Large intestine (tissue), 3 donors: ENCODE measurements at regions not wholly inside any gene's neighbourhood (a gene's known extent, or its start where the extent isn't known, plus 50 kb on each side); places are given as distances from the start of the nearest gene placed in this dataset.

Experiments used
- DNase-seq, 2 donors: peaks; one replicate each; pipeline versions ENCODE4 v3.0.0 to v3.0.0-alpha.2; 2013
- H3K27ac ChIP-seq: one replicate; pipeline ENCODE4 v1.5.1; 2013; ENCODE audit warnings: low read length
- H3K27me3 ChIP-seq: 2 replicates; pipeline ENCODE4 v1.6.1; 2013; ENCODE audit warnings: low read length; ENCODE audit not compliant: control insufficient read depth, insufficient read depth
- H3K36me3 ChIP-seq: 2 replicates; pipeline ENCODE4 v1.6.1; 2013; ENCODE audit warnings: low read length; ENCODE audit not compliant: control insufficient read depth, insufficient read depth
- H3K4me1 ChIP-seq: one replicate; pipeline ENCODE4 v1.6.1; 2013; ENCODE audit warnings: low read length; ENCODE audit not compliant: control insufficient read depth, insufficient read depth
- H3K4me3 ChIP-seq: one replicate; pipeline ENCODE4 v1.5.1; 2013; ENCODE audit warnings: low read length
- H3K9me3 ChIP-seq: one replicate; pipeline ENCODE4 v1.6.1; 2013; ENCODE audit warnings: mild to moderate bottlenecking, low read depth, low read length, moderate library complexity; ENCODE audit not compliant: control insufficient read depth
- WGBS: methylation state at CpG from one replicate; pipeline ENCODE4 v1.1.5; 2013; ENCODE audit warnings: low lambda C conversion rate; ENCODE audit not compliant: insufficient coverage; 5-methylcytosine and 5-hydroxymethylcytosine counted together

DNA sequence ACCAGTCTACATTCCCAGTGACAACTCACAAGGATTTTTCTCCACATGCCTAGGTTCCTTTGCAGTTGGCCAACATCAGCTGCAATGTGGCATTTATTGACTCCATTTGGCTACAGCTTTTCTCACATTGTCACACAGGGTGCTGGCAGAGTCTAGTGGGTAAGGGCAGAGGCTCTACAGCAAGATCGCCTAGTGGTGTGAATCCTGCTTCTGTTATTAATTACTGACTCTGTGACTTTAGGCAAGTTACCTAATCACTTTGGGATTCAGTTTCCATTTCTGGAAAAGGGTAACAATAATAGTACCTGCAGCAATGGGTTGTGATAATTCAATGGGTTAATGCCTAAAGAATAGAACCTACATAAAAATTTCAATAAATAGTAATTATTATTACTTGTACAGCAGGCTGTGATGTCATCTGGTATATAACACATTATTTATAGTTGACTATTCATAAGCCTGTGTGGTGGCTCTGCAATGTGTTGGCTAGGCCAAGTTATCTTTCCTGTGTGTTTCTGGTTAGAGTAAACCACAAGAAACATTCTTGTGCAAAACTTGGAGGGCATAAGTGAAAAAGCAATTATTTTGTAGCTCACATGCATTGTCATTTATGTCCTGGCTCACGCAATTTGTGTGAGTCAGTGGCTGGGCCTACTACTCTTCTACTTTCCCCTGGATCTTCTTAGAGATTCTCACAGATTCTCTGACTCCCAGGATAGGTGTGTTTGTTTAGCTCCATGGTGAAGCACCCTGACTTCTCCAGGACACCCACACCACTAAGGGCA lies 59.5 kb downstream of the PTGS2 start:
- Histone ChIP-seq H3K4me3 (no peak overlapping the region), H3K4me1 (no peaks in the 10 kb centered on the region), H3K27me3 (no peaks in the 10 kb centered on the region), H3K27ac (no peak overlapping the region), H3K36me3 (no peaks in the 10 kb centered on the region), H3K9me3 (no peaks in the 10 kb centered on the region)
- DNase-seq, result no peak
- WGBS, result no CpG with 5 or more reads among the region's 2 CpGs

- H3K36me3 ChIP-seq, result no peaks in the 10 kb centered on the region
These were observed 61.6 kb downstream of the PTGS2 start for GRCh38 chr1:186618401-186619170.

DNA sequence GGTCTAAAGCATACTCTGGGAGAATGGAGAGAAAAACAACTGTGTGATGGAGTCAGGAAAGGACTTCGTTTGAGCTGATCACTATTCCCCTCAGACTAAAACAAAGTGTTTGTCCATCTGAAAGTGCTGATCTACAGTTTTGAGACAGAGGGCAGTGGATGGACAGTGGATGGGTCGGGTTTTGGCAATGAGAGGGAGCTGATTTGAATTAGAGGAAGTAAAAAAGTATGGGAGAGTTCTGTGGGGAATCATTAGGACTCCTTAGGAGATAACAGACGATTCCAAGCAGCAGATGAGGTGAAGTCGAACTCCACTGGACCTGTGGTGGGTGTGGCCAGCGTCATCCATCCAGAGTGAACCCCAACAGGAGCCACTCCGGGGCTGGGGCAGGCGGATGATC lies 62.3 kb downstream of the PTGS2 start:
- Histone ChIP-seq H3K27me3 (no peaks in the 10 kb centered on the region), H3K9me3 (no peaks in the 10 kb centered on the region), H3K27ac (no peak overlapping the region), H3K36me3 (no peaks in the 10 kb centered on the region), H3K4me3 (no peak overlapping the region), H3K4me1 (no peaks in the 10 kb centered on the region)
- 83% methylated on average over 1 of the region's 7 CpGs for WGBS
- DNase-seq, result no peak

More at GRCh38 chr1:186618401-186619170, 61.6 kb downstream of the PTGS2 start:
- 83% methylated on average over 1 of the region's 11 CpGs for WGBS
- Histone ChIP-seq H3K27me3 (no peaks in the 10 kb centered on the region), H3K27ac (no peak overlapping the region), H3K4me1 (no peaks in the 10 kb centered on the region), H3K9me3 (no peaks in the 10 kb centered on the region), H3K4me3 (no peak overlapping the region)
- DNase-seq, result peak in 1 of 2 donors; percentile 5

GRCh38 chr1:186616511-186616910 lies 63.7 kb downstream of the PTGS2 start:
- no peak overlapping the region for H3K27ac ChIP-seq
- no peak overlapping the region for H3K4me3 ChIP-seq

GRCh38 chr1:186615332-186615731 lies 64.9 kb downstream of the PTGS2 start:
- Histone ChIP-seq H3K9me3 (no peaks in the 10 kb centered on the region), H3K27me3 (no peaks in the 10 kb centered on the region), H3K4me3 (no peak overlapping the region), H3K36me3 (no peaks in the 10 kb centered on the region), H3K4me1 (no peaks in the 10 kb centered on the region), H3K27ac (no peak overlapping the region)
- WGBS, result no CpG with 5 or more reads among the region's 4 CpGs
- no peak for DNase-seq

More at GRCh38 chr1:186616511-186616910, 63.7 kb downstream of the PTGS2 start:
- Histone ChIP-seq H3K36me3 (no peaks in the 10 kb centered on the region), H3K9me3 (no peaks in the 10 kb centered on the region), H3K4me1 (no peaks in the 10 kb centered on the region), H3K27me3 (no peaks in the 10 kb centered on the region)
- no peak for DNase-seq

GRCh38 chr1:186611156-186611555 lies 69.1 kb downstream of the PTGS2 start:
- WGBS, result 90% methylated on average over 2 of the region's 3 CpGs
- Histone ChIP-seq H3K36me3 (no peaks in the 10 kb centered on the region), H3K9me3 (no peaks in the 10 kb centered on the region), H3K27me3 (no peaks in the 10 kb centered on the region), H3K4me3 (no peak overlapping the region), H3K27ac (no peak overlapping the region), H3K4me1 (no peaks in the 10 kb centered on the region)
- no peak for DNase-seq

DNA sequence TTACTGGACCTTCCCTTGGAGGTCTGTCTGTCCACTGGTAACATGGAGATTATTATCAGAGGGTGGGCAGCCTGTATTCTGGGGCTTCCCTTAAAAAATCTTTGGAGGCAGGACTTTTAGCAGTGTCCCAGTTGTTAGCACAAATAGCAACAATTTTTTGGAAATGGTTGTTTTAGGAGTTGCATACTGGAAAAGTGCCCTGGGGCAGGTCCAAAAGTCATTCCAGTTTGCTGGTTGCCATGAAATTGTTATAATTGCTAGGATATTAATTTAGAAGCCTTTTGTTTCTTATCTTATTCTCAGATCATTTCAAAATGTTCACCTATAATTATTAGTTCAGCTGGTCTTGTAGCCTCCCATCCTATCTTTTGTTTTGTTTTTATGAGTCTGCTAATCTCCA lies 71.0 kb downstream of the PTGS2 start:
- H3K36me3 ChIP-seq, result no peaks in the 10 kb centered on the region
- H3K27me3 ChIP-seq, result no peaks in the 10 kb centered on the region
- H3K4me3 ChIP-seq, result no peak overlapping the region
- no peaks in the 10 kb centered on the region for H3K4me1 ChIP-seq
- H3K27ac ChIP-seq, result no peak overlapping the region
- H3K9me3 ChIP-seq, result no peaks in the 10 kb centered on the region
- DNase-seq, result no peak

DNA sequence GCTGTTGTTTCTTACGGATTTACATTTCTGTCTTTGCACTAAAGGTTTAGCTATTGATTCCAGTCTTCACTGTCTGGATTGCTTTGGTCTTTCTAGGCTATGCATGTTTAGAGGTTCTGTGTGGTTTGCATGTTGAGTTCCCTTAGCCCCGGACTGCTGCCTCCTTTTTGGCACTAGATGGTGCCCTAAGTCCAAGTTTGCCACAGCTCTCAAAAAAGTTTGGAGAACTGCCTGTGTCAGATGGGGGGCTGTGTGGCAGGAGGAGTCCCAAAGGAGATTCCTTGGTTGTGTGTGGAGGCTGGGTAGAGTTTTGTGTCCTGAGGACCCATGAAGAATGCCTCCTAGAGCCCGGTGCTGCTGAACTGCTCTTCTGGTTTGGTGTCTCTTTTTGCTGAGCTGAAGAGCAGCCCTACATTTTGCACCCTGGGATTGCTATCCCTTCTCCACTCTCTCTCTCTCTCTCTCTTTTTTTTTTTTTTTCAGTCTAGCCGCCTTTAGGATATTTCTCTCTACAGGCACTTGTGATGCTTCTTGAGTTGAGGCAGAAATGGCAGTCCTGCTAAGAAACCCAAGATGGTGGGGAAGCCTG lies 74.4 kb downstream of the PTGS2 start:
- Histone ChIP-seq H3K36me3 (no peaks in the 10 kb centered on the region), H3K27ac (no peak overlapping the region), H3K27me3 (no peaks in the 10 kb centered on the region), H3K4me1 (no peaks in the 10 kb centered on the region), H3K4me3 (no peak overlapping the region), H3K9me3 (no peaks in the 10 kb centered on the region)
- DNase-seq, result no peak
- WGBS, result 80% methylated on average over 1 of the region's 4 CpGs

GRCh38 chr1:186595969-186596368 lies 84.3 kb downstream of the PTGS2 start:
- Histone ChIP-seq H3K4me1 (no peaks in the 10 kb centered on the region), H3K27ac (no peak overlapping the region), H3K9me3 (peaks cover 3% of the 10 kb centered on the region), H3K36me3 (no peaks in the 10 kb centered on the region), H3K4me3 (no peak overlapping the region), H3K27me3 (no peaks in the 10 kb centered on the region)
- DNase-seq, result no peak
- WGBS, result 83% methylated on average over 2 of the region's 3 CpGs

DNA sequence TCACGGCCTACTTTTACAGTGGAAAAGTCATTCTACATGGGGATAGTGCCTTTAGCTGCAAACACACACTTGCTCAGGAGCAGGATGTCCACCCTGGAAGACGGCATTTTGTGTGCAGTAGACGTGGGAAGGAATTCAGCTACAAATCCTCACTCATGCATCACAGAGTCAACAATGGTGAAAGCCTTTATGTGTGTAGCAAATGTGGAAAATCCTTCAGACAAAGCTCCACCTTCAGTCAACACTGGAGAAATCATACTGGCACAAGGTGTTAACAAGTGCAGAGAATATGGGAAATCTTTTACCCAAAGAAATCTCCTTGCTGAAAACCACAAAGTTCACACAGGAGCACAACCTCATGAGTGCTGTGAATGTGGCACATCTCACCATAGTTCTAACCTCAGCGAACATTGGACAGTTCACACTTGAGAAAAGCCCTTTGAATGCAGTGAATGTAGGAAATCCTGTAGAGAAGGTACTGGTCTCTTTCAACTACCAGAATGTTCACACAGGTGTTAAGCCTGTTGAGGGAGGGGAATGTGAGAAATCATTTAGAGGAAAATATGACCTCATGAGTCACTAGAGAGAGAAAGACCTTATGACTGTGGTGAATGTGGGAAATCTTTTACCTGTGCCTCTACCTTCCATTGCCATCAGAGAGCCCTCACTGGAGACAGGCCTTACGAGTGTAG lies 101.8 kb downstream of the PTGS2 start:
- no peak overlapping the region for H3K4me3 ChIP-seq
- DNase-seq, result no peak
- no peaks in the 10 kb centered on the region for H3K27me3 ChIP-seq
- no peak overlapping the region for H3K27ac ChIP-seq
- 27% methylated on average over 2 of the region's 5 CpGs for WGBS
- H3K36me3 ChIP-seq, result no peaks in the 10 kb centered on the region
- H3K9me3 ChIP-seq, result no peaks in the 10 kb centered on the region
- no peaks in the 10 kb centered on the region for H3K4me1 ChIP-seq
